Gastrocnemius medialis (tissue), 4 donors: ENCODE measurements at regions not wholly inside any gene's neighbourhood (a gene's known extent, or its start where the extent isn't known, plus 50 kb on each side); places are given as distances from the start of the nearest gene placed in this dataset.
"Not testable (repeated sequence)": the region's sequence is repeated elsewhere in the genome, so short reads cannot be mapped to it uniquely, and the experiment has no call there.

ENCODE experiments used
- ATAC-seq, 2 donors: fragments of 150-250 bp; one replicate each; pipeline ENCODE4 v1.9.1; 2016
- DNase-seq, 2 donors: peaks; one replicate each; pipeline ENCODE4 v3.0.0-alpha.2; 2019
- H3K27ac ChIP-seq, 4 donors: fragments of 200-600 bp; sonication (generic); 1 replicate in 1 of 4; 2 replicates in 3 of 4; pipeline ENCODE4 v1.5.1; 2016 to 2018; ENCODE audit warnings: mild to moderate bottlenecking in 2 of 4, moderate library complexity in 1 of 4
- H3K27me3 ChIP-seq, 3 donors: fragments of 200-600 bp; sonication (generic) in 2 of 3; 1 replicate in 1 of 3; 2 replicates in 2 of 3; pipeline versions ENCODE4 v1.5.1 to v1.6.0; 2016 to 2019; ENCODE audit warnings: mild to moderate bottlenecking in 1 of 3, moderate library complexity in 1 of 3
- H3K36me3 ChIP-seq, 2 donors: fragments of 200-600 bp; sonication (generic) in 1 of 2; one replicate each; pipeline ENCODE4 v1.5.1; 2017 to 2018
- H3K4me1 ChIP-seq, 2 donors: fragments of 200-600 bp; sonication (generic) in 1 of 2; one replicate each; pipeline ENCODE4 v1.5.1; 2016 to 2017; ENCODE audit warnings: mild to moderate bottlenecking in 2 of 2
- H3K4me3 ChIP-seq, 4 donors: fragments of 200-600 bp; sonication (generic) in 3 of 4; 1 replicate in 1 of 4; 2 replicates in 3 of 4; pipeline ENCODE4 v1.5.1; 2016 to 2019; ENCODE audit warnings: mild to moderate bottlenecking in 2 of 4
- H3K9me3 ChIP-seq, 3 donors: fragments of 200-600 bp; sonication (generic) in 2 of 3; 1 replicate in 1 of 3; 2 replicates in 2 of 3; pipeline ENCODE4 v1.5.1; 2016 to 2019
- CTCF ChIP-seq, 5 experiments: fragments of 450-650 bp in 3 of 5; fragments of 200-600 bp in 2 of 5; sonication (generic) in 2 of 5; IDR thresholded peaks in 4 of 5; conservative IDR thresholded peaks in 1 of 5; 1 replicate in 4 of 5; 2 replicates in 1 of 5; pipeline ENCODE4 v1.5.1; 2016 to 2019; ENCODE audit warnings: antibody characterized with exemption in 5 of 5, mild to moderate bottlenecking in 3 of 5, moderate library complexity in 3 of 5
- POLR2A ChIP-seq, 2 donors: fragments of 450-650 bp; IDR thresholded peaks; one replicate each; pipeline ENCODE4 v1.6.1; 2017; ENCODE audit warnings: antibody characterized with exemption in 2 of 2, mild to moderate bottlenecking in 2 of 2, moderate library complexity in 2 of 2
- in situ Hi-C, 4 donors: fragments of 200-750 bp; cut with MboI; loops; one replicate each; pipeline versions ENCODE4 v1.15.0 to v1.8.0; 2017; ENCODE audit warnings: low sequenced_read_pairs in 4 of 4
- intact Hi-C: fragments of 100-400 bp; cut with DNase I; formaldehyde crosslinking; loops from one replicate; pipeline ENCODE4 v1.15.1; 2023; ENCODE audit warnings: low total_unique reads

- in situ Hi-C loops (no loop called here), intact Hi-C loops (no loop called here)
- no peak for ATAC-seq
- peak overlapping the region in 1 of 4 donors; percentile 2 for H3K4me3 ChIP-seq
- no peak overlapping the region for H3K27ac ChIP-seq
- H3K9me3 ChIP-seq = peaks cover 0 to 11% (median 0%) of the 10 kb centered on the region in 3 donors
- no peaks in the 10 kb centered on the region for H3K4me1 ChIP-seq
- no peak for DNase-seq
- H3K36me3 ChIP-seq = no peaks in the 10 kb centered on the region
- H3K27me3 ChIP-seq = no peaks in the 10 kb centered on the region
- no peak for TF ChIP-seq CTCF (IDR thresholded peaks at IDR 0.05 in 4 of 5, conservative IDR thresholded peaks at IDR 0.05 in 1 of 5)
- no peak for TF ChIP-seq POLR2A (IDR thresholded peaks at IDR 0.05)
These were observed 166.7 kb downstream of the CRLF2 start for GRCh38 chrX:1045680-1046314.

- intact Hi-C loops = no loop called here
- Histone ChIP-seq H3K27me3 (no peaks in the 10 kb centered on the region), H3K9me3 (peaks cover 0 to 7% (median 0%) of the 10 kb centered on the region in 3 donors), H3K4me1 (no peaks in the 10 kb centered on the region), H3K4me3 (no peak overlapping the region), H3K27ac (no peak overlapping the region), H3K36me3 (no peaks in the 10 kb centered on the region)
- in situ Hi-C loops = no loop called here
- DNase-seq (no peak), ATAC-seq (no peak)
- TF ChIP-seq CTCF (IDR thresholded peaks at IDR 0.05 in 4 of 5, conservative IDR thresholded peaks at IDR 0.05 in 1 of 5) (no peak), POLR2A (IDR thresholded peaks at IDR 0.05) (no peak)
These were observed 171.4 kb downstream of the CRLF2 start for GRCh38 chrX:1041091-1041490.

GRCh38 chrX:1035931-1036330 is 176.5 kb downstream of the CRLF2 start:
- intact Hi-C loops, ATAC-seq, H3K4me3 ChIP-seq, H3K36me3 ChIP-seq, in situ Hi-C loops, H3K4me1 ChIP-seq, H3K9me3 ChIP-seq, H3K27ac ChIP-seq, H3K27me3 ChIP-seq, DNase-seq: not testable (repeated sequence)

GRCh38 chrX:1035206-1035605 is 177.2 kb downstream of the CRLF2 start:
- DNase-seq (no peak), ATAC-seq (no peak)
- H3K4me1 ChIP-seq = no peaks in the 10 kb centered on the region
- H3K9me3 ChIP-seq = no peaks in the 10 kb centered on the region
- H3K36me3 ChIP-seq = no peaks in the 10 kb centered on the region
- H3K27me3 ChIP-seq = no peaks in the 10 kb centered on the region
- intact Hi-C loops (no loop called here), in situ Hi-C loops (no loop called here)
- TF ChIP-seq CTCF (IDR thresholded peaks at IDR 0.05 in 4 of 5, conservative IDR thresholded peaks at IDR 0.05 in 1 of 5) = no peak
- no peak overlapping the region for H3K27ac ChIP-seq
- no peak overlapping the region for H3K4me3 ChIP-seq

- Histone ChIP-seq H3K9me3 (no peaks in the 10 kb centered on the region), H3K4me3 (peak overlapping the region in 1 of 4 donors; percentile 6), H3K27me3 (no peaks in the 10 kb centered on the region), H3K36me3 (no peaks in the 10 kb centered on the region), H3K27ac (no peak overlapping the region), H3K4me1 (no peaks in the 10 kb centered on the region)
- in situ Hi-C loops = no loop called here
- DNase-seq (no peak), ATAC-seq (no peak)
- intact Hi-C loops = no loop called here
- no peak for TF ChIP-seq CTCF (IDR thresholded peaks at IDR 0.05 in 4 of 5, conservative IDR thresholded peaks at IDR 0.05 in 1 of 5)
- TF ChIP-seq POLR2A (IDR thresholded peaks at IDR 0.05) = no peak
These were observed 177.7 kb downstream of the CRLF2 start for GRCh38 chrX:1034717-1035116.
